ENCODE measurements at regions not wholly inside any gene's neighbourhood (a gene's known extent, or its start where the extent isn't known, plus 50 kb on each side); places are given as distances from the start of the nearest gene placed in this dataset.

GRCh38 chr1:181152892-181153633, 64.6 kb downstream of the IER5 start:
- no peaks in the 10 kb centered on the region for H3K9me3 ChIP-seq (ENCODE audit: control insufficient read depth in 1 of 2, low read length in 2 of 2)
- no peaks in the 10 kb centered on the region for H3K36me3 ChIP-seq (ENCODE audit: control insufficient read depth in 1 of 2, insufficient read depth in 2 of 2, low read length in 2 of 2)
- H3K4me1 ChIP-seq (ENCODE audit: control insufficient read depth in 1 of 2, insufficient read depth in 2 of 2, low read length in 2 of 2): peaks cover 51 to 53% of the 10 kb centered on the region in 2 donors
- no peak overlapping the region for H3K4me3 ChIP-seq (ENCODE audit: low read depth in 1 of 2, low read length in 2 of 2)
- H3K27ac ChIP-seq (ENCODE audit: low read depth, low read length): peak overlapping the region; percentile 17
- no peaks in the 10 kb centered on the region for H3K27me3 ChIP-seq (ENCODE audit: control insufficient read depth in 1 of 2, insufficient read depth in 2 of 2, low read length in 2 of 2)
- H3K9ac ChIP-seq (ENCODE audit: low read depth in 1 of 2, low read length in 2 of 2): peak overlapping the region in 1 of 2 donors; percentile 42

DNA sequence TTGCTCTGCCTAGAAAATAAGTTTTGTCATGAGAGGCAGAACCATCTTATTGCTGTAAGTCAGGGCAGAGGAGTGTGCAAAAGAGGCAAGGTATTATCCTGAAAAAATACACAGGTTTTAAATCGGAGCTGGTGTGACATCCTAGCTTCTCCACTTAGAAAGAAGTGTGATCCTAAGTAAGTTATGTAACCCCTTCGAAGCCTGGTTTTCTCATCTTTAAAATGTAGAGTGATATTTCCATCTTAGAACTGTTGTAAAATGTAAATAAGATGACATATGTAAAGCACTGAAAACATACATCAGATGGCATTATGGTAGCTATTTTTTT, 65.1 kb downstream of the IER5 start:
- H3K36me3 ChIP-seq (ENCODE audit: control insufficient read depth in 1 of 2, insufficient read depth in 2 of 2, low read length in 2 of 2): no peaks in the 10 kb centered on the region
- no peak overlapping the region for H3K9ac ChIP-seq (ENCODE audit: low read depth in 1 of 2, low read length in 2 of 2)
- H3K27me3 ChIP-seq (ENCODE audit: control insufficient read depth in 1 of 2, insufficient read depth in 2 of 2, low read length in 2 of 2): no peaks in the 10 kb centered on the region
- H3K4me3 ChIP-seq (ENCODE audit: low read depth in 1 of 2, low read length in 2 of 2): no peak overlapping the region
- H3K27ac ChIP-seq (ENCODE audit: low read depth, low read length): peak overlapping the region; percentile 17
- peaks cover 49 to 53% of the 10 kb centered on the region in 2 donors for H3K4me1 ChIP-seq (ENCODE audit: control insufficient read depth in 1 of 2, insufficient read depth in 2 of 2, low read length in 2 of 2)
- H3K9me3 ChIP-seq (ENCODE audit: control insufficient read depth in 1 of 2, low read length in 2 of 2): no peaks in the 10 kb centered on the region

DNA sequence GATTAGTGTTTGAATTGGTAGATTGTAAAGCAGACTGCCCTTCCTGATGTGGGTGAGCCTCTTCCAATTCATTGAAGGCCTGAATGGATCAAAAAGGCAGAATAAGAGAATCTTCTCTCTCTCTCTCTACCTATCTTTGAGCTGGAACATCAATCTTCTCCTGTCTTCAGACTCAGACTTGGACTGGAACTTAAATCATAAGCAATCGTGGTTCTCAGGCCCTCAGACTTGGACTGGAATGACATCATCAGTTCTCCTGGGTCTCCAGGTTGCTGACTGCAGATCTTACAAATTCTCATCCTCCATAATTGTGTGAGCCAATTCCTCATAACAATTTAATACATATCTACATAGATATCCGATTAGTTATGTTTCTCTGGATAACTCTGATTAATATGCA, 66.8 kb downstream of the IER5 start:
- H3K27me3 ChIP-seq (ENCODE audit: control insufficient read depth in 1 of 2, insufficient read depth in 2 of 2, low read length in 2 of 2): no peaks in the 10 kb centered on the region
- peaks cover 0 to under 1% of the 10 kb centered on the region in 2 donors for H3K9me3 ChIP-seq (ENCODE audit: control insufficient read depth in 1 of 2, low read length in 2 of 2)
- no peaks in the 10 kb centered on the region for H3K36me3 ChIP-seq (ENCODE audit: control insufficient read depth in 1 of 2, insufficient read depth in 2 of 2, low read length in 2 of 2)
- no peak overlapping the region for H3K4me3 ChIP-seq (ENCODE audit: low read depth in 1 of 2, low read length in 2 of 2)
- H3K4me1 ChIP-seq (ENCODE audit: control insufficient read depth in 1 of 2, insufficient read depth in 2 of 2, low read length in 2 of 2): peaks cover 46 to 51% of the 10 kb centered on the region in 2 donors
- H3K9ac ChIP-seq (ENCODE audit: low read depth in 1 of 2, low read length in 2 of 2): no peak overlapping the region
- H3K27ac ChIP-seq (ENCODE audit: low read depth, low read length): no peak overlapping the region

GRCh38 chr1:181159451-181160140, 71.1 kb downstream of the IER5 start:
- H3K4me3 ChIP-seq (ENCODE audit: low read depth in 1 of 2, low read length in 2 of 2): peak overlapping the region; percentile 42 to 55
- no peaks in the 10 kb centered on the region for H3K36me3 ChIP-seq (ENCODE audit: control insufficient read depth in 1 of 2, insufficient read depth in 2 of 2, low read length in 2 of 2)
- H3K4me1 ChIP-seq (ENCODE audit: control insufficient read depth in 1 of 2, insufficient read depth in 2 of 2, low read length in 2 of 2): peaks cover 20 to 26% of the 10 kb centered on the region in 2 donors
- H3K27me3 ChIP-seq (ENCODE audit: control insufficient read depth in 1 of 2, insufficient read depth in 2 of 2, low read length in 2 of 2): no peaks in the 10 kb centered on the region
- no peak overlapping the region for H3K9ac ChIP-seq (ENCODE audit: low read depth in 1 of 2, low read length in 2 of 2)
- H3K27ac ChIP-seq (ENCODE audit: low read depth, low read length): peak overlapping the region; percentile 30
- peaks cover 21 to 27% of the 10 kb centered on the region in 2 donors for H3K9me3 ChIP-seq (ENCODE audit: control insufficient read depth in 1 of 2, low read length in 2 of 2)

DNA sequence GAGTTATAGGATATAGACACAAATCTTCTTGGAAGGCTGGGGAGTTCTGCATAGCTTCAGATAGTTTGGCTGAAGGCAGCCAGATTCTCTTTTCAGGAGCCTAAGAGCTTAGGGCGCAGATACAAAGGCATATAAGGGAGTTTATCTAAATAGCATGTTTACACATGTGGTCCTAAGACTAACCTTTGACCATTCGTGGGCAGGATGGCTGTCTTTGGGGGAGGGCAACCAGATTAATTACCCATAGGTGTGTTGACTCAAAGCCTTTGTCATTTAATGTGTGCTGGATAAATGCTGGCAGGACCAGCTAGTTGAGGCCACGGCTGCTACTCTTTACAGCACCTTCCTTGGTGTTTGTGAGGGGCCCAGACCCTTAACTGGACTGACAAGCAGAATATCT, 71.8 kb downstream of the IER5 start:
- Histone ChIP-seq H3K9me3 (ENCODE audit: control insufficient read depth in 1 of 2, low read length in 2 of 2) (peaks cover 21 to 27% of the 10 kb centered on the region in 2 donors), H3K4me1 (ENCODE audit: control insufficient read depth in 1 of 2, insufficient read depth in 2 of 2, low read length in 2 of 2) (peaks cover 20 to 26% of the 10 kb centered on the region in 2 donors), H3K4me3 (ENCODE audit: low read depth in 1 of 2, low read length in 2 of 2) (peak overlapping the region; percentile 13 to 44), H3K27ac (ENCODE audit: low read depth, low read length) (peak overlapping the region; percentile 43), H3K9ac (ENCODE audit: low read depth in 1 of 2, low read length in 2 of 2) (no peak overlapping the region), H3K27me3 (ENCODE audit: control insufficient read depth in 1 of 2, insufficient read depth in 2 of 2, low read length in 2 of 2) (no peaks in the 10 kb centered on the region), H3K36me3 (ENCODE audit: control insufficient read depth in 1 of 2, insufficient read depth in 2 of 2, low read length in 2 of 2) (no peaks in the 10 kb centered on the region)

DNA sequence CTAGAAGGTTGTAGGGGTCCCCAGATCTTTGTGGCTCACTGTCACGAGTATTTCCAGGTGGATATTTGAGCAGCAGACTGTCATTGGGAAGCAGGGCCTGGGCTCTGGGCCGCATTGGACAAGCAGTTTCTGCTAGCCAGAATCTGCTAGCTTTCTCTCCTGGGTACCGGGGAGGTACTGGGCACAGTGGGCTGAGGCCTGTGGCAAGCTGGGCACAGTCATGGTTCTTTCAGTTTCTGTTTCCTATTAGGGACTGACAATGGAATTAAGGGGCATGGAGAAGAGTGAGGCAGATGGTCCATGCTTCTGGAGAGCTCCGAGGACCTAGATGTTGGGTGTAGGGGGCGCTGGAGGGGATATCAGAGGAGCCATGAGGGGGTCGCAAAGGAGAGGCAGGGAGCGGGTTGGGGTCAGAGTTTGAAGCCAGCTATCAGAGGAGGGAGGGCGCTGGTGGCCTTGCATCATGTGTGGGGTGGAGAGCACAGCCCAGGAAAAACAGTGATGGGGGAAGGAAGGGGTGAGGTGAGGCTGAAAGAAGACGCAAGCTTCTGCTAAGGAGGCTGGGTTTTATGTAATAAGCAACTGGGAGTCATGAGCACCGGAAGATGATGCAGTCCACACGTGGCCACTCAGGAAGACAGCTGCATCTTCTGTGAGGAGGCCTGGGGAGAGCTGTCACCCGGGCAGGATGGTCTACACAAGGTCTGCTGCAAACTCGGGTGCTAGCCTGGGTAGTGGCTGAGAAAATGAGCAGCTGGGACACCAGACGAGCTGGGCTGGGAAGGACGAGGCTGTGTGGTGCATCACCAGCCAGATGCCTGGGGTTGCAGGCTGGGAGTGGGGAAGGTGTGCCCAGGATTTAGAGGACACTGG, 72.7 kb downstream of the IER5 start:
- Histone ChIP-seq H3K9me3 (ENCODE audit: control insufficient read depth in 1 of 2, low read length in 2 of 2) (peaks cover 21 to 27% of the 10 kb centered on the region in 2 donors), H3K4me3 (ENCODE audit: low read depth in 1 of 2, low read length in 2 of 2) (peak overlapping the region; percentile 26 to 44), H3K9ac (ENCODE audit: low read depth in 1 of 2, low read length in 2 of 2) (no peak overlapping the region), H3K4me1 (ENCODE audit: control insufficient read depth in 1 of 2, insufficient read depth in 2 of 2, low read length in 2 of 2) (peaks cover 21 to 26% of the 10 kb centered on the region in 2 donors), H3K27me3 (ENCODE audit: control insufficient read depth in 1 of 2, insufficient read depth in 2 of 2, low read length in 2 of 2) (no peaks in the 10 kb centered on the region), H3K27ac (ENCODE audit: low read depth, low read length) (no peak overlapping the region), H3K36me3 (ENCODE audit: control insufficient read depth in 1 of 2, insufficient read depth in 2 of 2, low read length in 2 of 2) (no peaks in the 10 kb centered on the region)

DNA sequence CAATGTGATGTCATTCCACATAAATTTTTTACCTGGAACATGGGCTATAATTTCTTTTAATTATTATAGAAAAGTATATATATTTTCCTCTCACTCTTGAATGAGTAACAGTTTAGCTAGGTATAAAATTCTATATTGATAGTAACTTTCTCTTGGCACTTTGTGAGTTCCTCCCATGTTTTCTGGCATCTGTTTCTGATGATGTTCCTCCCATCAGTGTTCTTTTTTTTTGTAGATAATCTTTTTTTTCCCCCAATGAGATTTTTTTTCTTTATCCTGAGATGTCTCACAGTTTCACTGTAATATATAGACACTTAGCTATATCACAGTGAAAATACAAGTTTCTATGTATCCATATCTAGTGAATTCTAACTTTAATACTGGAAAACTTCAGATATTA, 75.2 kb downstream of the IER5 start:
- Histone ChIP-seq H3K9me3 (ENCODE audit: control insufficient read depth in 1 of 2, low read length in 2 of 2) (peaks cover 21 to 27% of the 10 kb centered on the region in 2 donors), H3K27ac (ENCODE audit: low read depth, low read length) (no peak overlapping the region), H3K27me3 (ENCODE audit: control insufficient read depth in 1 of 2, insufficient read depth in 2 of 2, low read length in 2 of 2) (no peaks in the 10 kb centered on the region), H3K4me1 (ENCODE audit: control insufficient read depth in 1 of 2, insufficient read depth in 2 of 2, low read length in 2 of 2) (peaks cover 23 to 24% of the 10 kb centered on the region in 2 donors), H3K36me3 (ENCODE audit: control insufficient read depth in 1 of 2, insufficient read depth in 2 of 2, low read length in 2 of 2) (no peaks in the 10 kb centered on the region), H3K4me3 (ENCODE audit: low read depth in 1 of 2, low read length in 2 of 2) (no peak overlapping the region), H3K9ac (ENCODE audit: low read depth in 1 of 2, low read length in 2 of 2) (no peak overlapping the region)

GRCh38 chr1:181166377-181167196, 78.1 kb downstream of the IER5 start:
- H3K4me1 ChIP-seq (ENCODE audit: control insufficient read depth in 1 of 2, insufficient read depth in 2 of 2, low read length in 2 of 2): peaks cover 0 to 4% of the 10 kb centered on the region in 2 donors
- H3K9ac ChIP-seq (ENCODE audit: low read depth in 1 of 2, low read length in 2 of 2): no peak overlapping the region
- peaks cover 11 to 15% of the 10 kb centered on the region in 2 donors for H3K9me3 ChIP-seq (ENCODE audit: control insufficient read depth in 1 of 2, low read length in 2 of 2)
- H3K36me3 ChIP-seq (ENCODE audit: control insufficient read depth in 1 of 2, insufficient read depth in 2 of 2, low read length in 2 of 2): no peaks in the 10 kb centered on the region
- no peak overlapping the region for H3K4me3 ChIP-seq (ENCODE audit: low read depth in 1 of 2, low read length in 2 of 2)
- H3K27me3 ChIP-seq (ENCODE audit: control insufficient read depth in 1 of 2, insufficient read depth in 2 of 2, low read length in 2 of 2): no peaks in the 10 kb centered on the region
- H3K27ac ChIP-seq (ENCODE audit: low read depth, low read length): no peak overlapping the region

- H3K27me3 ChIP-seq (ENCODE audit: control insufficient read depth in 1 of 2, insufficient read depth in 2 of 2, low read length in 2 of 2): no peaks in the 10 kb centered on the region
- no peak overlapping the region for H3K9ac ChIP-seq (ENCODE audit: low read depth in 1 of 2, low read length in 2 of 2)
- H3K9me3 ChIP-seq (ENCODE audit: control insufficient read depth in 1 of 2, low read length in 2 of 2): peaks cover 0 to 15% of the 10 kb centered on the region in 2 donors
- no peak overlapping the region for H3K27ac ChIP-seq (ENCODE audit: low read depth, low read length)
- no peak overlapping the region for H3K4me3 ChIP-seq (ENCODE audit: low read depth in 1 of 2, low read length in 2 of 2)
- H3K4me1 ChIP-seq (ENCODE audit: control insufficient read depth in 1 of 2, insufficient read depth in 2 of 2, low read length in 2 of 2): peaks cover 0 to 4% of the 10 kb centered on the region in 2 donors
- H3K36me3 ChIP-seq (ENCODE audit: control insufficient read depth in 1 of 2, insufficient read depth in 2 of 2, low read length in 2 of 2): no peaks in the 10 kb centered on the region
Measured at GRCh38 chr1:181169281-181169865, 80.9 kb downstream of the IER5 start.

Data from duodenal mucosa (tissue), 2 donors.